GM23338 (cell line): ENCODE measurements at regions not wholly inside any gene's neighbourhood (a gene's known extent, or its start where the extent isn't known, plus 50 kb on each side); places are given as distances from the start of the nearest gene placed in this dataset.

Experiments
- ATAC-seq: fragments of 200-7000 bp; cut with Tn5 transposase; 3 replicates; pipeline ENCODE4 v1.9.1; 2020
- DNase-seq: peaks from one replicate; pipeline ENCODE4 v3.0.0-alpha.2; 2015; ENCODE audit warnings: low spot score
- H2AFZ ChIP-seq: fragments of 200-600 bp; sonication (generic); 2 replicates; pipeline ENCODE4 v1.8.0; 2016; ENCODE audit warnings: antibody characterized with exemption, mild to moderate bottlenecking, moderate library complexity
- H3F3A ChIP-seq: fragments of 200-600 bp; sonication (generic); replicated peaks from 2 replicates; pipeline ENCODE4 v1.8.0; 2017; ENCODE audit warnings: antibody characterized with exemption, mixed run types, low read depth
- H3K27ac ChIP-seq: fragments of 200-600 bp; sonication (generic); 2 replicates; pipeline ENCODE4 v1.6.1; 2016; ENCODE audit warnings: low read depth
- H3K27me3 ChIP-seq: fragments of 200-600 bp; sonication (generic); 2 replicates; pipeline ENCODE4 v1.8.0; 2016; ENCODE audit warnings: mild to moderate bottlenecking, mixed run types, moderate library complexity; ENCODE audit not compliant: insufficient read depth
- H3K36me3 ChIP-seq: fragments of 200-600 bp; sonication (generic); 2 replicates; pipeline ENCODE4 v1.8.0; 2016; ENCODE audit warnings: mild to moderate bottlenecking; ENCODE audit not compliant: insufficient read depth
- H3K4me1 ChIP-seq: fragments of 200-600 bp; sonication (generic); 2 replicates; pipeline ENCODE4 v1.8.0; 2016; ENCODE audit warnings: mild to moderate bottlenecking, moderate library complexity; ENCODE audit not compliant: insufficient read depth
- H3K4me2 ChIP-seq: fragments of 200-600 bp; sonication (generic); 2 replicates; pipeline ENCODE4 v1.7.1; 2017; ENCODE audit warnings: mixed run types
- H3K4me3 ChIP-seq: fragments of 200-600 bp; sonication (generic); 2 replicates; pipeline ENCODE4 v1.6.1; 2016; ENCODE audit warnings: mixed run types
- H3K79me2 ChIP-seq: fragments of 200-600 bp; sonication (generic); replicated peaks from 2 replicates; pipeline ENCODE4 v1.8.0; 2017; ENCODE audit warnings: mild to moderate bottlenecking; ENCODE audit not compliant: insufficient read depth
- H3K9me2 ChIP-seq: fragments of 200-600 bp; sonication (generic); 2 replicates; pipeline ENCODE4 v1.8.0; 2017; ENCODE audit not compliant: insufficient read depth
- H4K20me1 ChIP-seq: fragments of 200-600 bp; sonication (generic); replicated peaks from 2 replicates; pipeline ENCODE4 v1.8.0; 2017; ENCODE audit warnings: mild to moderate bottlenecking; ENCODE audit not compliant: insufficient read depth
- H3K27ac Mint-ChIP-seq: 2 replicates; pipeline ENCODE4 v1.8.0; 2020; ENCODE audit warnings: inconsistent platforms, mild to moderate bottlenecking, moderate library complexity, mixed read lengths
- H3K27me3 Mint-ChIP-seq: 3 replicates; pipeline ENCODE4 v1.8.0; 2022; ENCODE audit warnings: low read depth, mild to moderate bottlenecking, moderate library complexity, mixed read lengths, inconsistent platforms; ENCODE audit not compliant: insufficient read depth, poor library complexity
- H3K36me3 Mint-ChIP-seq: 3 replicates; pipeline ENCODE4 v1.8.0; 2021; ENCODE audit warnings: low read depth, mild to moderate bottlenecking, inconsistent platforms, moderate library complexity, mixed read lengths
- H3K4me1 Mint-ChIP-seq: 3 replicates; pipeline ENCODE4 v1.8.0; 2020; ENCODE audit warnings: mild to moderate bottlenecking, inconsistent platforms, mixed read lengths
- H3K4me3 Mint-ChIP-seq: 3 replicates; pipeline ENCODE4 v1.8.0; 2021; ENCODE audit warnings: moderate library complexity, mild to moderate bottlenecking, inconsistent platforms, mixed read lengths
- H3K9me3 Mint-ChIP-seq: 3 replicates; pipeline ENCODE4 v1.8.0; 2020; ENCODE audit warnings: moderate library complexity, mild to moderate bottlenecking, inconsistent platforms, mixed read lengths
- CREB1 ChIP-seq: fragments of 250-450 bp; sonication (Bioruptor Pico); IDR thresholded peaks from 2 replicates; pipeline ENCODE4 v1.5.0; 2020; ENCODE audit warnings: low read depth, mild to moderate bottlenecking, moderate library complexity
- CTCF ChIP-seq, 2 experiments: fragments of 200-600 bp in 1 of 2; sonication (generic) in 1 of 2; conservative IDR thresholded peaks; 2 replicates each; pipeline versions ENCODE4 v1.5.1 to v1.6.1; 2016 to 2017; ENCODE audit warnings: antibody characterized with exemption in 2 of 2, low read depth in 2 of 2, mild to moderate bottlenecking in 2 of 2, moderate library complexity in 1 of 2
- EZH2 ChIP-seq: fragments of 200-600 bp; sonication (generic); IDR thresholded peaks from one replicate; pipeline ENCODE4 v1.8.0; 2017; ENCODE audit warnings: antibody characterized with exemption, mild to moderate bottlenecking, low read depth; ENCODE audit not compliant: unreplicated experiment
- EZH2phosphoT487 ChIP-seq: fragments of 200-600 bp; sonication (generic); IDR thresholded peaks from one replicate; pipeline ENCODE4 v1.8.1; 2018; ENCODE audit warnings: antibody characterized with exemption; ENCODE audit not compliant: unreplicated experiment
- JUNB ChIP-seq: IDR thresholded peaks from one replicate; pipeline ENCODE4 v1.6.1; 2016; ENCODE audit warnings: antibody characterized with exemption; ENCODE audit not compliant: unreplicated experiment
- NANOG ChIP-seq: IDR thresholded peaks from 2 replicates; pipeline ENCODE4 v1.6.1; 2016; ENCODE audit warnings: antibody characterized with exemption, borderline replicate concordance
- POLR2AphosphoS5 ChIP-seq: IDR thresholded peaks from 2 replicates; pipeline ENCODE4 v1.6.1; 2016; ENCODE audit warnings: antibody characterized with exemption, low read depth
- REST ChIP-seq: IDR thresholded peaks from one replicate; pipeline ENCODE4 v1.6.1; 2018; ENCODE audit warnings: antibody characterized with exemption; ENCODE audit not compliant: unreplicated experiment
- STAT1 ChIP-seq: IDR thresholded peaks from one replicate; pipeline ENCODE4 v1.6.1; 2016; ENCODE audit warnings: antibody characterized with exemption; ENCODE audit not compliant: unreplicated experiment
- ZNF114 ChIP-seq: fragments of 250-450 bp; sonication (Bioruptor Pico); IDR thresholded peaks from 2 replicates; pipeline ENCODE4 v1.5.0; 2020; ENCODE audit warnings: mild to moderate bottlenecking, moderate library complexity
- ZNF331 ChIP-seq: fragments of 250-450 bp; sonication (Bioruptor Pico); IDR thresholded peaks from 2 replicates; pipeline ENCODE4 v1.5.0; 2020; ENCODE audit warnings: low read depth, mild to moderate bottlenecking, moderate library complexity
- TF ChIP-seq, protein P1 (sequence below): IDR thresholded peaks from 2 replicates; pipeline ENCODE4 v1.6.1; 2016; ENCODE audit warnings: antibody characterized with exemption
- TF ChIP-seq, protein P2 (sequence below): fragments of 250-450 bp; sonication (Bioruptor Pico); IDR thresholded peaks from 2 replicates; pipeline ENCODE4 v1.5.0; 2020; ENCODE audit warnings: mild to moderate bottlenecking, moderate library complexity

DNA sequence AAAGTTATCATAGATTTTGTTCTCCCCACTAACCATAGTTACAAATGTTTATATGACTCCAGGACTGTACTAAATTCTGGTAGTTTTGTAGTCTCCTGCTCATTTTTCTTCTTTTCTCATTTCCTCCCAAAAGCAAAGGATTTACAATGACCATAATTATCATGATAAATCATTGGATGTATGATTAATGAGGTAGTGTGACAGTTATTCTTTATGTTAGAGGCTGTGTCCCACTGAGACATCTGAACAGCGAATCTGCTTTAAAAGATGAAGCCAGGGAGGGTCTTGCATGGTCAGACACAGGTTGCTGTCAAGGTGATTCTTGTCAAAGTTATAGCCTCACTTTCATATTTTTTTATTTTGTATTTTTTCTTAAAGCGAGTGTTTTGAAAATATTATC is 285.2 kb upstream of the STXBP5 start (continued):
- TF ChIP-seq CTCF (conservative IDR thresholded peaks at IDR 0.05; ENCODE audit: low read depth in 2 of 2) (no peak), STAT1 (no peak), POLR2AphosphoS5 (no peak), REST (no peak), EZH2phosphoT487 (no peak), ZNF114 (CRISPR knock-in tag) (no peak), CREB1 (CRISPR knock-in tag) (no peak), JUNB (no peak), EZH2 (no peak), ZNF331 (CRISPR knock-in tag) (no peak)
- TF ChIP-seq, protein P1, sequence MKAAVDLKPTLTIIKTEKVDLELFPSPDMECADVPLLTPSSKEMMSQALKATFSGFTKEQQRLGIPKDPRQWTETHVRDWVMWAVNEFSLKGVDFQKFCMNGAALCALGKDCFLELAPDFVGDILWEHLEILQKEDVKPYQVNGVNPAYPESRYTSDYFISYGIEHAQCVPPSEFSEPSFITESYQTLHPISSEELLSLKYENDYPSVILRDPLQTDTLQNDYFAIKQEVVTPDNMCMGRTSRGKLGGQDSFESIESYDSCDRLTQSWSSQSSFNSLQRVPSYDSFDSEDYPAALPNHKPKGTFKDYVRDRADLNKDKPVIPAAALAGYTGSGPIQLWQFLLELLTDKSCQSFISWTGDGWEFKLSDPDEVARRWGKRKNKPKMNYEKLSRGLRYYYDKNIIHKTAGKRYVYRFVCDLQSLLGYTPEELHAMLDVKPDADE: no peak

GRCh38 chr6:146923205-146923833 is 280.9 kb upstream of the STXBP5 start:
- no peak overlapping the region for H3K4me3 ChIP-seq
- no peaks in the 10 kb centered on the region for H3K79me2 ChIP-seq
- no peaks in the 10 kb centered on the region for H3K36me3 ChIP-seq
- Mint-ChIP-seq H3K27ac (no peak overlapping the region), H3K27me3 (peaks cover 1% of the 10 kb centered on the region), H3K36me3 (no peaks in the 10 kb centered on the region), H3K9me3 (no peaks in the 10 kb centered on the region; the same call in 2 of the 3 replicates), H3K4me1 (no peaks in the 10 kb centered on the region), H3K4me3 (no peak overlapping the region)
- no peak overlapping the region for H3K4me2 ChIP-seq
- H3K4me1 ChIP-seq: no peaks in the 10 kb centered on the region
- no peak overlapping the region for H3K27ac ChIP-seq
- TF ChIP-seq, protein P2, sequence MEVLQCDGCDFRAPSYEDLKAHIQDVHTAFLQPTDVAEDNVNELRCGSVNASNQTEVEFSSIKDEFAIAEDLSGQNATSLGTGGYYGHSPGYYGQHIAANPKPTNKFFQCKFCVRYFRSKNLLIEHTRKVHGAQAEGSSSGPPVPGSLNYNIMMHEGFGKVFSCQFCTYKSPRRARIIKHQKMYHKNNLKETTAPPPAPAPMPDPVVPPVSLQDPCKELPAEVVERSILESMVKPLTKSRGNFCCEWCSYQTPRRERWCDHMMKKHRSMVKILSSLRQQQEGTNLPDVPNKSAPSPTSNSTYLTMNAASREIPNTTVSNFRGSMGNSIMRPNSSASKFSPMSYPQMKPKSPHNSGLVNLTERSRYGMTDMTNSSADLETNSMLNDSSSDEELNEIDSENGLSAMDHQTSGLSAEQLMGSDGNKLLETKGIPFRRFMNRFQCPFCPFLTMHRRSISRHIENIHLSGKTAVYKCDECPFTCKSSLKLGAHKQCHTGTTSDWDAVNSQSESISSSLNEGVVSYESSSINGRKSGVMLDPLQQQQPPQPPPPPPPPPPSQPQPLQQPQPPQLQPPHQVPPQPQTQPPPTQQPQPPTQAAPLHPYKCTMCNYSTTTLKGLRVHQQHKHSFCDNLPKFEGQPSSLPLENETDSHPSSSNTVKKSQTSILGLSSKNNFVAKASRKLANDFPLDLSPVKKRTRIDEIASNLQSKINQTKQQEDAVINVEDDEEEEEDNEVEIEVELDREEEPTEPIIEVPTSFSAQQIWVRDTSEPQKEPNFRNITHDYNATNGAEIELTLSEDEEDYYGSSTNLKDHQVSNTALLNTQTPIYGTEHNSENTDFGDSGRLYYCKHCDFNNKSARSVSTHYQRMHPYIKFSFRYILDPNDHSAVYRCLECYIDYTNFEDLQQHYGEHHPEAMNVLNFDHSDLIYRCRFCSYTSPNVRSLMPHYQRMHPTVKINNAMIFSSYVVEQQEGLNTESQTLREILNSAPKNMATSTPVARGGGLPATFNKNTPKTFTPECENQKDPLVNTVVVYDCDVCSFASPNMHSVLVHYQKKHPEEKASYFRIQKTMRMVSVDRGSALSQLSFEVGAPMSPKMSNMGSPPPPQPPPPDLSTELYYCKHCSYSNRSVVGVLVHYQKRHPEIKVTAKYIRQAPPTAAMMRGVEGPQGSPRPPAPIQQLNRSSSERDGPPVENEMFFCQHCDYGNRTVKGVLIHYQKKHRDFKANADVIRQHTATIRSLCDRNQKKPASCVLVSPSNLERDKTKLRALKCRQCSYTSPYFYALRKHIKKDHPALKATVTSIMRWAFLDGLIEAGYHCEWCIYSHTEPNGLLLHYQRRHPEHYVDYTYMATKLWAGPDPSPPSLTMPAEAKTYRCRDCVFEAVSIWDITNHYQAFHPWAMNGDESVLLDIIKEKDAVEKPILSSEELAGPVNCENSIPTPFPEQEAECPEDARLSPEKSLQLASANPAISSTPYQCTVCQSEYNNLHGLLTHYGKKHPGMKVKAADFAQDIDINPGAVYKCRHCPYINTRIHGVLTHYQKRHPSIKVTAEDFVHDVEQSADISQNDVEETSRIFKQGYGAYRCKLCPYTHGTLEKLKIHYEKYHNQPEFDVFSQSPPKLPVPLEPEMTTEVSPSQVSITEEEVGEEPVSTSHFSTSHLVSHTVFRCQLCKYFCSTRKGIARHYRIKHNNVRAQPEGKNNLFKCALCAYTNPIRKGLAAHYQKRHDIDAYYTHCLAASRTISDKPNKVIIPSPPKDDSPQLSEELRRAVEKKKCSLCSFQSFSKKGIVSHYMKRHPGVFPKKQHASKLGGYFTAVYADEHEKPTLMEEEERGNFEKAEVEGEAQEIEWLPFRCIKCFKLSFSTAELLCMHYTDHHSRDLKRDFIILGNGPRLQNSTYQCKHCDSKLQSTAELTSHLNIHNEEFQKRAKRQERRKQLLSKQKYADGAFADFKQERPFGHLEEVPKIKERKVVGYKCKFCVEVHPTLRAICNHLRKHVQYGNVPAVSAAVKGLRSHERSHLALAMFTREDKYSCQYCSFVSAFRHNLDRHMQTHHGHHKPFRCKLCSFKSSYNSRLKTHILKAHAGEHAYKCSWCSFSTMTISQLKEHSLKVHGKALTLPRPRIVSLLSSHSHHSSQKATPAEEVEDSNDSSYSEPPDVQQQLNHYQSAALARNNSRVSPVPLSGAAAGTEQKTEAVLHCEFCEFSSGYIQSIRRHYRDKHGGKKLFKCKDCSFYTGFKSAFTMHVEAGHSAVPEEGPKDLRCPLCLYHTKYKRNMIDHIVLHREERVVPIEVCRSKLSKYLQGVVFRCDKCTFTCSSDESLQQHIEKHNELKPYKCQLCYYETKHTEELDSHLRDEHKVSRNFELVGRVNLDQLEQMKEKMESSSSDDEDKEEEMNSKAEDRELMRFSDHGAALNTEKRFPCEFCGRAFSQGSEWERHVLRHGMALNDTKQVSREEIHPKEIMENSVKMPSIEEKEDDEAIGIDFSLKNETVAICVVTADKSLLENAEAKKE (CRISPR knock-in tag): no peak
- TF ChIP-seq NANOG: no peak
- no peaks in the 10 kb centered on the region for H3K27me3 ChIP-seq
- H3K9me2 ChIP-seq: no peaks in the 10 kb centered on the region
- ATAC-seq (no peak), DNase-seq (no peak)
- no peaks in the 10 kb centered on the region for H3F3A ChIP-seq
- no peaks in the 10 kb centered on the region for H4K20me1 ChIP-seq
- H2AFZ ChIP-seq: no peak overlapping the region
